ENCODE measurements at regions not wholly inside any gene's neighbourhood (a gene's known extent, or its start where the extent isn't known, plus 50 kb on each side); places are given as distances from the start of the nearest gene placed in this dataset.

DNA sequence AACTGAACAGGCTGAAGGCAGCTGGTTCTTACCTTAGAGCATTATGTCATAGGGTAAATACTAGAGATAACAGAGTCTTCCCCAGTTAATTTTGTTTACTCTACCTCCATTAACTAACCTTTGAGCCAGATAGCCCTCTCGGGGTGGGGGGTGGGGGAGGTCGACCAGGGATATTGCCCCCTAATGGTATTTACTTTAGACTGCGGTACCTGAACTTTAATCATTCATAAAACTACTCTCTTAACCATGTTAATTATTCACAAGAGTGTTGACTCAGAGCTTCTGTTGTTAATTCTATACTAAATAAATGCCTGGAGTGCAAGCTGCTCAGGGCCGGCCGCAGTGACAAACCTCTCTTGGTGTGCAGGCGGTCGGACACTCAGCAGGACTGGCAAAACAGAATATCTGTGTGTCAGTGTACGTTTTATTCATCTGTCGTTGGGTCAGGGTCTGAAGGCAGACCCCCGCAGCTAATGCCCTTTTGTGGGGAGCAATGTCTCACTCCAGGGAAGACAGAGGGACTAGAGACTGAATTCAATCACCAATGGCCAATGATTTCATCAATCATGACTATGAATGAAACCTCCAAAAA is 152.4 kb upstream of the COL21A1 start:
- no peak for TF ChIP-seq BHLHE40 (IDR thresholded peaks at IDR 0.05; ENCODE audit: low read depth, low read length)
- TF ChIP-seq CTCF (conservative IDR thresholded peaks at IDR 0.05; ENCODE audit: low read depth, low read length): no peak
- no peak for TF ChIP-seq MAFK (IDR thresholded peaks at IDR 0.05; ENCODE audit: low read depth, low read length)
- TF ChIP-seq MXI1 (IDR thresholded peaks at IDR 0.05; ENCODE audit: borderline replicate concordance, low read depth, low read length): no peak
- no peak for TF ChIP-seq POLR2A (IDR thresholded peaks at IDR 0.05; ENCODE audit: low read depth, low read length)
- no peak for TF ChIP-seq FOS (IDR thresholded peaks at IDR 0.05; ENCODE audit: low read depth, low read length)
- TF ChIP-seq RAD21 (IDR thresholded peaks at IDR 0.05; ENCODE audit: low read length): no peak
- TF ChIP-seq ELK1 (IDR thresholded peaks at IDR 0.05; ENCODE audit: borderline replicate concordance, low read depth, low read length): no peak
- TF ChIP-seq SMC3 (IDR thresholded peaks at IDR 0.05; ENCODE audit: low read depth, low read length): no peak
- TF ChIP-seq CEBPB (IDR thresholded peaks at IDR 0.05; ENCODE audit: low read depth, low read length): no peak
- TF ChIP-seq CHD1 (IDR thresholded peaks at IDR 0.05; ENCODE audit: low read depth, low read length): no peak

All from IMR-90 (cell line).